ENCODE measurements at regions not wholly inside any gene's neighbourhood (a gene's known extent, or its start where the extent isn't known, plus 50 kb on each side); places are given as distances from the start of the nearest gene placed in this dataset.

- no peak for DNase-seq
These were observed 52.4 kb upstream of the SERINC1 start for GRCh38 chr6:122524056-122524455.

DNA sequence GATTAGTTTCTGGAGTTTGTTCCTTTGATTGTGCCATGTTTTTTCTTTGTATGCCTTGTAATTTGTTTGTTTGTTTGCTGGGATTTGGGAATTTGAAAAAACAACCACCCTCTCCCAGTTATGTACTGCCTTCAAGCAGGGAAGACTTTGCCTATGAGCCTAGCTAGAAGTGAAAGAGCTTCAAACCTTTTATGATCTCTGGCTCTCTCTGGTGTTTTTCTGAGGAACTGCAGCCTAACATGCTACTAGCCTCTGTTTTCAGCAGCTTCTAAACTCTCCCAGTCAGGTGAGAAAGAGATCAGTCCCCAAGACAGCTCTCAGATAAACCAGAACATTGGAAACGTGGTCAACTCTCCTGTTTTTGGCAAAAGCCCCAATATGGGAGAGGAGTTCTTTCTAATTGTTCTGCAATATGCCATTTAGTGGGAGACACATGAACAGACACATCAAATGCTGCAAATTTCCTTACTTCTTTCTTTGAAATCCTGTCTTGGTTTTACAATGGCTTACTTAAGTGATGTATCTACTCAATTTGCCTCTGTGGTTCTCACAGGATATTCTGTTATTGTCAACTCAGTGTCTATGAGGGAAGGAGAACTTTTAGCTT, 58.9 kb upstream of the SERINC1 start:
- peak; percentile 65 for DNase-seq

GRCh38 chr6:122548281-122548680, 61.9 kb upstream of the PKIB start:
- no peak for DNase-seq

DNA sequence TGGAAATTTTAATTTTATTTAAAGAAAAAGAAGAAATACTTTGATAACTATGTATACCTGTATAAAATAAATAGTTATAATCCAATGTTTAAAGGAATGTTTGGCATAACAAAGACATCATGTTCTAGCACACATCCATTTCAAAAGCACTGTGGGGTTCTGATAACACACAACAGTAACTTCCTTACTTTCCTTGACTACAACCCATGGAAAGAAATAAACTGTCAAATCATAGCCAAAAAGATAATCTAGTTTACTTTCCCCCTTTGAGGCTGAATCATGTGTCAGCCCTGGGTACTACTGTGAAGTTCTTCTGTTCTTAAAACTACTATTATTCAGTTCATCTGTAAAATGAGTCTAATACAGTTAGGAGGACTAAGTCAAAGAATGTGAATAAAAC, 61.4 kb upstream of the PKIB start:
- DNase-seq: no peak

GRCh38 chr6:122553697-122554096, 56.5 kb upstream of the PKIB start:
- no peak for DNase-seq

GRCh38 chr6:122555561-122555960, 54.6 kb upstream of the PKIB start:
- no peak for DNase-seq

DNA sequence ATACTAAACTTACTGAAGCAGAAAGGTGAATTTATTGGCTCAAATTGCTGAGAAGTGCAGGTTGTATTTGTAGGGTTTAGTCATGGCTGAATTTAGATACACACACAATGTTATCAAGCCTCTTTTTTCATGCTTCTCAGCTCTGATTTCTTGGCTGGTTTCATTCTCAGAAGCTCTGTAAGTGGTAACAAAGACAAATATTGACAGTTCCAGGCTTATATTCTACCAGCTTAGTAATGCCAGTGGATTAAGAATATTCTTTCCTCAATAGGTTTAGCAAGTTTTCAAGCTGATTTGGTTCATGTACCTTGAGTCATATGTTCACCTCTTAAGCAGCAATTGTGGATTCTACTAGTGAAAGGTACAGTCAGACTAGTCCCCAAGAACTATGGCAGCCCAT, 52.1 kb upstream of the PKIB start:
- no peak for DNase-seq
